Fibroblast of lung (primary cell): ENCODE measurements at regions not wholly inside any gene's neighbourhood (a gene's known extent, or its start where the extent isn't known, plus 50 kb on each side); places are given as distances from the start of the nearest gene placed in this dataset.
A peak's percentile ranks its signal among the peaks of the same experiment; 100 is the strongest.

Experiments used
- DNase-seq, 2 donors: peaks; one replicate each; pipeline versions ENCODE4 v3.0.0 to v3.0.0-alpha.2; 2010; ENCODE audit warnings: low read depth in 2 of 2
- H2AFZ ChIP-seq: 2 replicates; pipeline ENCODE4 v1.5.1; 2012; ENCODE audit warnings: low read length, control low read depth, inconsistent platforms
- H3K27ac ChIP-seq: 2 replicates; pipeline ENCODE4 v1.5.1; 2011; ENCODE audit warnings: low read length, control low read depth; ENCODE audit not compliant: insufficient read depth
- H3K27me3 ChIP-seq: 2 replicates; pipeline ENCODE4 v1.5.1; 2011; ENCODE audit warnings: mild to moderate bottlenecking, low read length; ENCODE audit not compliant: control insufficient read depth, insufficient read depth
- H3K36me3 ChIP-seq: 2 replicates; pipeline ENCODE4 v1.5.1; 2011; ENCODE audit warnings: low read length; ENCODE audit not compliant: control insufficient read depth, insufficient read depth
- H3K4me1 ChIP-seq: 2 replicates; pipeline ENCODE4 v1.5.1; 2011; ENCODE audit warnings: low read length; ENCODE audit not compliant: control insufficient read depth, insufficient read depth; ENCODE audit errors: extremely low read depth
- H3K4me2 ChIP-seq: 2 replicates; pipeline ENCODE4 v1.5.1; 2011; ENCODE audit warnings: low read length, control low read depth; ENCODE audit not compliant: insufficient read depth; ENCODE audit errors: extremely low read depth
- H3K4me3 ChIP-seq, 4 experiments: fragments of 200-600 bp in 1 of 4; sonication (generic) in 1 of 4; replicated peaks in 1 of 4; 2 replicates each; pipeline ENCODE4 v1.5.1; 2011 to 2016; ENCODE audit warnings: low read length in 4 of 4, low read depth in 3 of 4, mild to moderate bottlenecking in 3 of 4, control low read depth in 2 of 4, inconsistent platforms in 1 of 4, mixed read lengths in 1 of 4; ENCODE audit not compliant: insufficient read depth in 1 of 4; ENCODE audit errors: control extremely low read depth in 1 of 4
- H3K79me2 ChIP-seq: 2 replicates; pipeline ENCODE4 v1.5.1; 2012; ENCODE audit warnings: mild to moderate bottlenecking, low read length, inconsistent platforms; ENCODE audit not compliant: control insufficient read depth, insufficient read depth
- H3K9ac ChIP-seq: 2 replicates; pipeline ENCODE4 v1.5.1; 2011; ENCODE audit warnings: mild to moderate bottlenecking, low read length, control low read depth; ENCODE audit not compliant: insufficient read depth
- H3K9me3 ChIP-seq: 2 replicates; pipeline ENCODE4 v1.5.1; 2012; ENCODE audit warnings: low read depth, low read length; ENCODE audit not compliant: control insufficient read depth, insufficient read depth
- H4K20me1 ChIP-seq: 2 replicates; pipeline ENCODE4 v1.5.1; 2011; ENCODE audit warnings: low read length; ENCODE audit not compliant: control insufficient read depth, insufficient read depth; ENCODE audit errors: extremely low read depth
- EZH2 ChIP-seq: IDR thresholded peaks from 2 replicates; pipeline ENCODE4 v1.5.1; 2012; ENCODE audit warnings: low read length, control low read depth, mild to moderate bottlenecking; ENCODE audit errors: missing control alignments
- TF ChIP-seq, protein P1 (sequence below), 2 donors: IDR thresholded peaks in 1 of 2; conservative IDR thresholded peaks in 1 of 2; 1 replicate in 1 of 2; 2 replicates in 1 of 2; pipeline ENCODE4 v1.5.1; 2011 to 2012; ENCODE audit warnings: low read length in 2 of 2, control low read depth in 1 of 2, inconsistent platforms in 1 of 2, low read depth in 1 of 2, mild to moderate bottlenecking in 1 of 2

- no peak overlapping the region for H3K4me3 ChIP-seq
- DNase-seq = no peak
- no peak overlapping the region for H3K9ac ChIP-seq
- peaks cover 2% of the 10 kb centered on the region for H3K4me1 ChIP-seq
- TF ChIP-seq, protein P1, sequence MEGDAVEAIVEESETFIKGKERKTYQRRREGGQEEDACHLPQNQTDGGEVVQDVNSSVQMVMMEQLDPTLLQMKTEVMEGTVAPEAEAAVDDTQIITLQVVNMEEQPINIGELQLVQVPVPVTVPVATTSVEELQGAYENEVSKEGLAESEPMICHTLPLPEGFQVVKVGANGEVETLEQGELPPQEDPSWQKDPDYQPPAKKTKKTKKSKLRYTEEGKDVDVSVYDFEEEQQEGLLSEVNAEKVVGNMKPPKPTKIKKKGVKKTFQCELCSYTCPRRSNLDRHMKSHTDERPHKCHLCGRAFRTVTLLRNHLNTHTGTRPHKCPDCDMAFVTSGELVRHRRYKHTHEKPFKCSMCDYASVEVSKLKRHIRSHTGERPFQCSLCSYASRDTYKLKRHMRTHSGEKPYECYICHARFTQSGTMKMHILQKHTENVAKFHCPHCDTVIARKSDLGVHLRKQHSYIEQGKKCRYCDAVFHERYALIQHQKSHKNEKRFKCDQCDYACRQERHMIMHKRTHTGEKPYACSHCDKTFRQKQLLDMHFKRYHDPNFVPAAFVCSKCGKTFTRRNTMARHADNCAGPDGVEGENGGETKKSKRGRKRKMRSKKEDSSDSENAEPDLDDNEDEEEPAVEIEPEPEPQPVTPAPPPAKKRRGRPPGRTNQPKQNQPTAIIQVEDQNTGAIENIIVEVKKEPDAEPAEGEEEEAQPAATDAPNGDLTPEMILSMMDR (conservative IDR thresholded peaks at IDR 0.05 in 1 of 2, IDR thresholded peaks at IDR 0.05 in 1 of 2; ENCODE audit: low read depth in 1 of 2, low read length in 2 of 2) = no peak
- no peak for TF ChIP-seq EZH2
- H3K9me3 ChIP-seq = no peaks in the 10 kb centered on the region
- no peak overlapping the region for H3K27ac ChIP-seq
- H3K79me2 ChIP-seq = no peaks in the 10 kb centered on the region
- H3K36me3 ChIP-seq = no peaks in the 10 kb centered on the region
- H3K4me2 ChIP-seq = no peak overlapping the region
- H4K20me1 ChIP-seq = no peaks in the 10 kb centered on the region
- no peak overlapping the region for H2AFZ ChIP-seq
- H3K27me3 ChIP-seq = no peaks in the 10 kb centered on the region
Observed at GRCh38 chr5:126359884-126360283, 63.3 kb upstream of the GRAMD2B start.

DNA sequence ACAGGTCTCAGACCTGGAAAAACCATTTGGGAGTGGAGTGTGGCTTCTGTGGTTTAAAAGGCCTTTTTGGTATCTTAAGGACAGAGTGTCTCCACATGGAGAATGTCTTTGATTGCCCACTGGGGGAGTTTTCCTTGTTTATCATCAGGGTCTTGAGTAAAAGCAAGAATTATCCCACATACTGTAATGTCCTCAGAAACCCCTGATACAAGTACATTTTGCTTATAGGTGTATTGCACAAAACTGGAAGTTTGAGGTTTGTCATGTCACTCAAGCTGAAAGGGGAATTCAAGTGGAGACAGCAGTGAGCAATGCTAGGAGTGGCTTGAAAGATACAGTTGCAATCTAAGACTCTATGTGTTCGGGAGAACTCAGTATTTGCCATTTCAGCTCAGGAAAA lies 62.7 kb upstream of the GRAMD2B start:
- no peaks in the 10 kb centered on the region for H3K36me3 ChIP-seq
- H3K9ac ChIP-seq = no peak overlapping the region
- H3K79me2 ChIP-seq = no peaks in the 10 kb centered on the region
- no peaks in the 10 kb centered on the region for H3K9me3 ChIP-seq
- H4K20me1 ChIP-seq = no peaks in the 10 kb centered on the region
- H3K27me3 ChIP-seq = no peaks in the 10 kb centered on the region
- no peak overlapping the region for H3K4me2 ChIP-seq
- no peak overlapping the region for H3K27ac ChIP-seq
- no peak overlapping the region for H2AFZ ChIP-seq
- H3K4me3 ChIP-seq = no peak overlapping the region
- DNase-seq = no peak
- H3K4me1 ChIP-seq = peaks cover 4% of the 10 kb centered on the region
- TF ChIP-seq EZH2 = no peak
- TF ChIP-seq, protein P1 (conservative IDR thresholded peaks at IDR 0.05 in 1 of 2, IDR thresholded peaks at IDR 0.05 in 1 of 2; ENCODE audit: low read depth in 1 of 2, low read length in 2 of 2) = no peak

- Histone ChIP-seq H4K20me1 (no peaks in the 10 kb centered on the region), H3K4me2 (no peak overlapping the region), H3K27ac (no peak overlapping the region), H3K79me2 (no peaks in the 10 kb centered on the region), H3K4me1 (peaks cover 3% of the 10 kb centered on the region), H3K9me3 (no peaks in the 10 kb centered on the region), H3K36me3 (no peaks in the 10 kb centered on the region), H2AFZ (no peak overlapping the region), H3K4me3 (no peak overlapping the region), H3K9ac (no peak overlapping the region), H3K27me3 (no peaks in the 10 kb centered on the region)
- TF ChIP-seq, protein P1 (conservative IDR thresholded peaks at IDR 0.05 in 1 of 2, IDR thresholded peaks at IDR 0.05 in 1 of 2; ENCODE audit: low read depth in 1 of 2, low read length in 2 of 2) = no peak
- no peak for TF ChIP-seq EZH2
- DNase-seq = peak in 1 of 2 donors; percentile 64
Observed at GRCh38 chr5:126363658-126364057, 59.6 kb upstream of the GRAMD2B start.
